Activated T-cell treated with anti-CD3 and anti-CD28 coated beads, Interleukin-2, amount 50 U/mL, for 72 hours (primary cell): ENCODE measurements at regions not wholly inside any gene's neighbourhood (a gene's known extent, or its start where the extent isn't known, plus 50 kb on each side); places are given as distances from the start of the nearest gene placed in this dataset.

Experiments used
- ATAC-seq, 2 donors: fragments of 150-1000 bp; cut with Tn5 transposase; replicated peaks in 1 of 2; 2 replicates each; pipeline ENCODE4 v1.10.0; 2021; ENCODE audit warnings: moderate library complexity in 2 of 2, mild to moderate bottlenecking in 1 of 2
- DNase-seq, 2 donors: peaks; one replicate each; pipeline ENCODE4 v3.0.0; 2021 to 2022; ENCODE audit warnings: mixed read lengths in 1 of 2
- H3K27ac Mint-ChIP-seq: one replicate; pipeline ENCODE4 v1.8.0; 2022; ENCODE audit warnings: mild to moderate bottlenecking, moderate library complexity, mixed read lengths
- H3K27me3 Mint-ChIP-seq: one replicate; pipeline ENCODE4 v1.8.0; 2022; ENCODE audit warnings: low read depth, mixed read lengths
- H3K36me3 Mint-ChIP-seq, 2 donors: one replicate each; pipeline ENCODE4 v1.8.0; 2022; ENCODE audit warnings: mixed read lengths in 2 of 2, mild to moderate bottlenecking in 1 of 2; ENCODE audit not compliant: insufficient read depth in 2 of 2
- H3K4me1 Mint-ChIP-seq: one replicate; pipeline ENCODE4 v1.8.0; 2022; ENCODE audit warnings: low read depth, mixed read lengths
- H3K4me3 Mint-ChIP-seq, 2 donors: one replicate each; pipeline ENCODE4 v1.8.0; 2022; ENCODE audit warnings: mild to moderate bottlenecking in 2 of 2, mixed read lengths in 2 of 2, moderate library complexity in 2 of 2
- H3K9me3 Mint-ChIP-seq, 2 donors: one replicate each; pipeline ENCODE4 v1.8.0; 2022; ENCODE audit warnings: mixed read lengths in 2 of 2

- no peak for DNase-seq
- Mint-ChIP-seq H3K27me3 (peaks cover 7% of the 10 kb centered on the region), H3K4me1 (no peaks in the 10 kb centered on the region), H3K9me3 (no peaks in the 10 kb centered on the region), H3K27ac (no peak overlapping the region), H3K4me3 (no peak overlapping the region), H3K36me3 (no peaks in the 10 kb centered on the region)
- ATAC-seq = no peak
These were observed 104.9 kb downstream of the DACT2 start for GRCh38 chr6:168214586-168215104.

- no peaks in the 10 kb centered on the region for H3K9me3 Mint-ChIP-seq
- no peak for ATAC-seq
- peaks cover 6% of the 10 kb centered on the region for H3K27me3 Mint-ChIP-seq
- no peak for DNase-seq
- H3K4me3 Mint-ChIP-seq = no peak overlapping the region
- H3K4me1 Mint-ChIP-seq = no peaks in the 10 kb centered on the region
- H3K27ac Mint-ChIP-seq = no peak overlapping the region
- H3K36me3 Mint-ChIP-seq = no peaks in the 10 kb centered on the region
These were observed 106.5 kb downstream of the DACT2 start for GRCh38 chr6:168213121-168213524.

- H3K36me3 Mint-ChIP-seq = no peaks in the 10 kb centered on the region
- H3K27ac Mint-ChIP-seq = no peak overlapping the region
- no peaks in the 10 kb centered on the region for H3K4me1 Mint-ChIP-seq
- DNase-seq = no peak
- no peaks in the 10 kb centered on the region for H3K9me3 Mint-ChIP-seq
- ATAC-seq = no peak
- no peaks in the 10 kb centered on the region for H3K27me3 Mint-ChIP-seq
- H3K4me3 Mint-ChIP-seq = no peak overlapping the region
These were observed 107.2 kb downstream of the DACT2 start for GRCh38 chr6:168212362-168212761.

GRCh38 chr6:168211681-168212080, 107.9 kb downstream of the DACT2 start:
- Mint-ChIP-seq H3K27me3 (no peaks in the 10 kb centered on the region), H3K9me3 (no peaks in the 10 kb centered on the region), H3K36me3 (no peaks in the 10 kb centered on the region), H3K27ac (no peak overlapping the region), H3K4me1 (no peaks in the 10 kb centered on the region), H3K4me3 (no peak overlapping the region)
- DNase-seq (no peak), ATAC-seq (no peak)

- Mint-ChIP-seq H3K4me3 (no peak overlapping the region), H3K9me3 (no peaks in the 10 kb centered on the region), H3K27me3 (no peaks in the 10 kb centered on the region), H3K36me3 (no peaks in the 10 kb centered on the region), H3K4me1 (no peaks in the 10 kb centered on the region), H3K27ac (no peak overlapping the region)
- no peak for DNase-seq
- ATAC-seq = no peak
These were observed 109.1 kb downstream of the DACT2 start for GRCh38 chr6:168210239-168211105.

- ATAC-seq = no peak
- Mint-ChIP-seq H3K4me3 (no peak overlapping the region), H3K4me1 (no peaks in the 10 kb centered on the region), H3K9me3 (no peaks in the 10 kb centered on the region), H3K27ac (no peak overlapping the region), H3K27me3 (no peaks in the 10 kb centered on the region), H3K36me3 (no peaks in the 10 kb centered on the region)
- no peak for DNase-seq
These were observed 110.2 kb downstream of the DACT2 start for GRCh38 chr6:168209420-168209819.

GRCh38 chr6:168208854-168209253, 110.7 kb downstream of the DACT2 start:
- Mint-ChIP-seq H3K4me3 (no peak overlapping the region), H3K4me1 (no peaks in the 10 kb centered on the region), H3K9me3 (no peaks in the 10 kb centered on the region), H3K36me3 (peaks cover 0 to 1% of the 10 kb centered on the region in 2 donors), H3K27ac (no peak overlapping the region), H3K27me3 (no peaks in the 10 kb centered on the region)
- ATAC-seq (no peak), DNase-seq (no peak)

GRCh38 chr6:168208402-168208801, 111.2 kb downstream of the DACT2 start:
- H3K27ac Mint-ChIP-seq = no peak overlapping the region
- DNase-seq (no peak), ATAC-seq (no peak)
- no peak overlapping the region for H3K4me3 Mint-ChIP-seq
- peaks cover 0 to 2% of the 10 kb centered on the region in 2 donors for H3K9me3 Mint-ChIP-seq
- peaks cover 0 to 1% of the 10 kb centered on the region in 2 donors for H3K36me3 Mint-ChIP-seq
- no peaks in the 10 kb centered on the region for H3K4me1 Mint-ChIP-seq
- H3K27me3 Mint-ChIP-seq = no peaks in the 10 kb centered on the region

GRCh38 chr6:168207421-168208175, 112.0 kb downstream of the DACT2 start:
- no peaks in the 10 kb centered on the region for H3K4me1 Mint-ChIP-seq
- H3K27ac Mint-ChIP-seq = no peak overlapping the region
- peaks cover 0 to 2% of the 10 kb centered on the region in 2 donors for H3K9me3 Mint-ChIP-seq
- H3K36me3 Mint-ChIP-seq = peaks cover 0 to 1% of the 10 kb centered on the region in 2 donors
- ATAC-seq (no peak), DNase-seq (no peak)
- H3K4me3 Mint-ChIP-seq = no peak overlapping the region
- H3K27me3 Mint-ChIP-seq = no peaks in the 10 kb centered on the region

GRCh38 chr6:168206661-168207274, 112.8 kb downstream of the DACT2 start:
- H3K36me3 Mint-ChIP-seq = peaks cover 0 to 1% of the 10 kb centered on the region in 2 donors

GRCh38 chr6:168206186-168206585, 113.4 kb downstream of the DACT2 start:
- Mint-ChIP-seq H3K4me3 (no peak overlapping the region), H3K36me3 (peaks cover 0 to 1% of the 10 kb centered on the region in 2 donors), H3K9me3 (peaks cover 0 to 2% of the 10 kb centered on the region in 2 donors), H3K27me3 (no peaks in the 10 kb centered on the region), H3K4me1 (no peaks in the 10 kb centered on the region), H3K27ac (no peak overlapping the region)
- ATAC-seq = no peak
- no peak for DNase-seq

More at GRCh38 chr6:168206661-168207274, 112.8 kb downstream of the DACT2 start:
- ATAC-seq (no peak), DNase-seq (no peak)
- H3K27ac Mint-ChIP-seq = no peak overlapping the region
- H3K4me3 Mint-ChIP-seq = no peak overlapping the region
- peaks cover 0 to 2% of the 10 kb centered on the region in 2 donors for H3K9me3 Mint-ChIP-seq
- no peaks in the 10 kb centered on the region for H3K27me3 Mint-ChIP-seq
- H3K4me1 Mint-ChIP-seq = no peaks in the 10 kb centered on the region

GRCh38 chr6:168201799-168202198, 117.8 kb downstream of the DACT2 start:
- peaks cover 0 to 2% of the 10 kb centered on the region in 2 donors for H3K9me3 Mint-ChIP-seq
- H3K27ac Mint-ChIP-seq = no peak overlapping the region
- peaks cover 0 to 1% of the 10 kb centered on the region in 2 donors for H3K36me3 Mint-ChIP-seq
- H3K4me3 Mint-ChIP-seq = no peak overlapping the region
- ATAC-seq = no peak
- H3K27me3 Mint-ChIP-seq = peaks cover 6% of the 10 kb centered on the region
- no peak for DNase-seq
- H3K4me1 Mint-ChIP-seq = no peaks in the 10 kb centered on the region

GRCh38 chr6:168201383-168201782, 118.2 kb downstream of the DACT2 start:
- Mint-ChIP-seq H3K4me3 (no peak overlapping the region), H3K9me3 (peaks cover 0 to 2% of the 10 kb centered on the region in 2 donors), H3K27ac (no peak overlapping the region), H3K4me1 (no peaks in the 10 kb centered on the region), H3K36me3 (peaks cover 0 to 1% of the 10 kb centered on the region in 2 donors), H3K27me3 (peaks cover 6% of the 10 kb centered on the region)
- DNase-seq = no peak
- ATAC-seq = no peak
